GM23338 (cell line): ENCODE measurements at regions not wholly inside any gene's neighbourhood (a gene's known extent, or its start where the extent isn't known, plus 50 kb on each side); places are given as distances from the start of the nearest gene placed in this dataset.

Experiments used
- ATAC-seq: fragments of 200-7000 bp; cut with Tn5 transposase; 3 replicates; pipeline ENCODE4 v1.9.1; 2020
- DNase-seq: peaks from one replicate; pipeline ENCODE4 v3.0.0-alpha.2; 2015; ENCODE audit warnings: low spot score
- H2AFZ ChIP-seq: fragments of 200-600 bp; sonication (generic); 2 replicates; pipeline ENCODE4 v1.8.0; 2016; ENCODE audit warnings: antibody characterized with exemption, mild to moderate bottlenecking, moderate library complexity
- H3F3A ChIP-seq: fragments of 200-600 bp; sonication (generic); replicated peaks from 2 replicates; pipeline ENCODE4 v1.8.0; 2017; ENCODE audit warnings: antibody characterized with exemption, mixed run types, low read depth
- H3K27ac ChIP-seq: fragments of 200-600 bp; sonication (generic); 2 replicates; pipeline ENCODE4 v1.6.1; 2016; ENCODE audit warnings: low read depth
- H3K27me3 ChIP-seq: fragments of 200-600 bp; sonication (generic); 2 replicates; pipeline ENCODE4 v1.8.0; 2016; ENCODE audit warnings: mild to moderate bottlenecking, mixed run types, moderate library complexity; ENCODE audit not compliant: insufficient read depth
- H3K36me3 ChIP-seq: fragments of 200-600 bp; sonication (generic); 2 replicates; pipeline ENCODE4 v1.8.0; 2016; ENCODE audit warnings: mild to moderate bottlenecking; ENCODE audit not compliant: insufficient read depth
- H3K4me1 ChIP-seq: fragments of 200-600 bp; sonication (generic); 2 replicates; pipeline ENCODE4 v1.8.0; 2016; ENCODE audit warnings: mild to moderate bottlenecking, moderate library complexity; ENCODE audit not compliant: insufficient read depth
- H3K4me2 ChIP-seq: fragments of 200-600 bp; sonication (generic); 2 replicates; pipeline ENCODE4 v1.7.1; 2017; ENCODE audit warnings: mixed run types
- H3K4me3 ChIP-seq: fragments of 200-600 bp; sonication (generic); 2 replicates; pipeline ENCODE4 v1.6.1; 2016; ENCODE audit warnings: mixed run types
- H3K79me2 ChIP-seq: fragments of 200-600 bp; sonication (generic); replicated peaks from 2 replicates; pipeline ENCODE4 v1.8.0; 2017; ENCODE audit warnings: mild to moderate bottlenecking; ENCODE audit not compliant: insufficient read depth
- H3K9me2 ChIP-seq: fragments of 200-600 bp; sonication (generic); 2 replicates; pipeline ENCODE4 v1.8.0; 2017; ENCODE audit not compliant: insufficient read depth
- H4K20me1 ChIP-seq: fragments of 200-600 bp; sonication (generic); replicated peaks from 2 replicates; pipeline ENCODE4 v1.8.0; 2017; ENCODE audit warnings: mild to moderate bottlenecking; ENCODE audit not compliant: insufficient read depth
- H3K27ac Mint-ChIP-seq: 2 replicates; pipeline ENCODE4 v1.8.0; 2020; ENCODE audit warnings: inconsistent platforms, mild to moderate bottlenecking, moderate library complexity, mixed read lengths
- H3K27me3 Mint-ChIP-seq: 3 replicates; pipeline ENCODE4 v1.8.0; 2022; ENCODE audit warnings: low read depth, mild to moderate bottlenecking, moderate library complexity, mixed read lengths, inconsistent platforms; ENCODE audit not compliant: insufficient read depth, poor library complexity
- H3K36me3 Mint-ChIP-seq: 3 replicates; pipeline ENCODE4 v1.8.0; 2021; ENCODE audit warnings: low read depth, mild to moderate bottlenecking, inconsistent platforms, moderate library complexity, mixed read lengths
- H3K4me1 Mint-ChIP-seq: 3 replicates; pipeline ENCODE4 v1.8.0; 2020; ENCODE audit warnings: mild to moderate bottlenecking, inconsistent platforms, mixed read lengths
- H3K4me3 Mint-ChIP-seq: 3 replicates; pipeline ENCODE4 v1.8.0; 2021; ENCODE audit warnings: moderate library complexity, mild to moderate bottlenecking, inconsistent platforms, mixed read lengths
- H3K9me3 Mint-ChIP-seq: 3 replicates; pipeline ENCODE4 v1.8.0; 2020; ENCODE audit warnings: moderate library complexity, mild to moderate bottlenecking, inconsistent platforms, mixed read lengths
- CREB1 ChIP-seq: fragments of 250-450 bp; sonication (Bioruptor Pico); IDR thresholded peaks from 2 replicates; pipeline ENCODE4 v1.5.0; 2020; ENCODE audit warnings: low read depth, mild to moderate bottlenecking, moderate library complexity
- CTCF ChIP-seq, 2 experiments: fragments of 200-600 bp in 1 of 2; sonication (generic) in 1 of 2; conservative IDR thresholded peaks; 2 replicates each; pipeline versions ENCODE4 v1.5.1 to v1.6.1; 2016 to 2017; ENCODE audit warnings: antibody characterized with exemption in 2 of 2, low read depth in 2 of 2, mild to moderate bottlenecking in 2 of 2, moderate library complexity in 1 of 2
- EZH2phosphoT487 ChIP-seq: fragments of 200-600 bp; sonication (generic); IDR thresholded peaks from one replicate; pipeline ENCODE4 v1.8.1; 2018; ENCODE audit warnings: antibody characterized with exemption; ENCODE audit not compliant: unreplicated experiment
- JUNB ChIP-seq: IDR thresholded peaks from one replicate; pipeline ENCODE4 v1.6.1; 2016; ENCODE audit warnings: antibody characterized with exemption; ENCODE audit not compliant: unreplicated experiment
- NANOG ChIP-seq: IDR thresholded peaks from 2 replicates; pipeline ENCODE4 v1.6.1; 2016; ENCODE audit warnings: antibody characterized with exemption, borderline replicate concordance
- POLR2AphosphoS5 ChIP-seq: IDR thresholded peaks from 2 replicates; pipeline ENCODE4 v1.6.1; 2016; ENCODE audit warnings: antibody characterized with exemption, low read depth
- REST ChIP-seq: IDR thresholded peaks from one replicate; pipeline ENCODE4 v1.6.1; 2018; ENCODE audit warnings: antibody characterized with exemption; ENCODE audit not compliant: unreplicated experiment
- STAT1 ChIP-seq: IDR thresholded peaks from one replicate; pipeline ENCODE4 v1.6.1; 2016; ENCODE audit warnings: antibody characterized with exemption; ENCODE audit not compliant: unreplicated experiment
- ZNF114 ChIP-seq: fragments of 250-450 bp; sonication (Bioruptor Pico); IDR thresholded peaks from 2 replicates; pipeline ENCODE4 v1.5.0; 2020; ENCODE audit warnings: mild to moderate bottlenecking, moderate library complexity
- ZNF331 ChIP-seq: fragments of 250-450 bp; sonication (Bioruptor Pico); IDR thresholded peaks from 2 replicates; pipeline ENCODE4 v1.5.0; 2020; ENCODE audit warnings: low read depth, mild to moderate bottlenecking, moderate library complexity
- ZNF462 ChIP-seq: fragments of 250-450 bp; sonication (Bioruptor Pico); IDR thresholded peaks from 2 replicates; pipeline ENCODE4 v1.5.0; 2020; ENCODE audit warnings: mild to moderate bottlenecking, moderate library complexity

GRCh38 chr21:21971384-21971783 is 973.2 kb downstream of the NCAM2 start:
- H3K36me3 Mint-ChIP-seq = peaks cover 12% of the 10 kb centered on the region
- H3K4me3 Mint-ChIP-seq = no peak overlapping the region
- Histone ChIP-seq H3K4me2 (no peak overlapping the region), H3K36me3 (no peaks in the 10 kb centered on the region), H3K27me3 (no peaks in the 10 kb centered on the region), H3K27ac (no peak overlapping the region), H3K4me3 (no peak overlapping the region), H3F3A (no peaks in the 10 kb centered on the region), H4K20me1 (no peaks in the 10 kb centered on the region), H2AFZ (no peak overlapping the region), H3K9me2 (no peaks in the 10 kb centered on the region), H3K79me2 (no peaks in the 10 kb centered on the region), H3K4me1 (0 out of 2 replicates have a peak, but pooled peaks cover 12% of the 10 kb centered on the region)
- H3K27me3 Mint-ChIP-seq = peaks cover 3% of the 10 kb centered on the region
- H3K9me3 Mint-ChIP-seq = peaks cover 14% of the 10 kb centered on the region; the same call in 2 of the 3 replicates
- TF ChIP-seq ZNF331 (CRISPR knock-in tag) (no peak), REST (no peak), EZH2phosphoT487 (no peak), NANOG (no peak), JUNB (no peak), CREB1 (CRISPR knock-in tag) (no peak), CTCF (conservative IDR thresholded peaks at IDR 0.05; ENCODE audit: low read depth in 2 of 2) (no peak), STAT1 (no peak), ZNF462 (CRISPR knock-in tag) (no peak), POLR2AphosphoS5 (no peak), ZNF114 (CRISPR knock-in tag) (no peak)
- ATAC-seq = no peak
- H3K4me1 Mint-ChIP-seq = peaks cover 21% of the 10 kb centered on the region; the same call in 2 of the 3 replicates
- no peak for DNase-seq
- no peak overlapping the region for H3K27ac Mint-ChIP-seq
